Heart right ventricle (tissue), 16 donors: ENCODE measurements at regions not wholly inside any gene's neighbourhood (a gene's known extent, or its start where the extent isn't known, plus 50 kb on each side); places are given as distances from the start of the nearest gene placed in this dataset.

Source experiments
- ATAC-seq, 8 donors: fragments of 200-7000 bp; cut with Tn5 transposase; one replicate each; pipeline ENCODE4 v1.9.1; 2020; ENCODE audit warnings: mild to moderate bottlenecking in 8 of 8, moderate library complexity in 8 of 8, moderate number of reproducible peaks in 1 of 8
- DNase-seq, 2 donors: peaks; one replicate each; pipeline ENCODE4 v3.0.0-alpha.2; 2020
- H3K27ac ChIP-seq, 10 donors: fragments of 200-600 bp; sonication (generic) in 2 of 10; one replicate each; pipeline versions ENCODE4 v1.5.0 to v1.8.0; 2020 to 2022; ENCODE audit warnings: mild to moderate bottlenecking in 3 of 10
- H3K27me3 ChIP-seq, 7 donors: fragments of 200-600 bp; one replicate each; pipeline ENCODE4 v1.8.0; 2021 to 2022; ENCODE audit warnings: mild to moderate bottlenecking in 2 of 7
- H3K36me3 ChIP-seq, 9 donors: fragments of 200-600 bp; sonication (generic) in 1 of 9; one replicate each; pipeline versions ENCODE4 v1.5.0 to v1.8.0; 2020 to 2022; ENCODE audit warnings: mild to moderate bottlenecking in 2 of 9
- H3K4me1 ChIP-seq, 9 donors: fragments of 200-600 bp; sonication (generic) in 1 of 9; one replicate each; pipeline versions ENCODE4 v1.5.0 to v1.8.0; 2020 to 2022; ENCODE audit warnings: mild to moderate bottlenecking in 4 of 9
- H3K4me3 ChIP-seq, 10 donors: fragments of 200-600 bp; sonication (generic) in 2 of 10; one replicate each; pipeline versions ENCODE4 v1.5.0 to v1.8.0; 2020 to 2022; ENCODE audit warnings: mild to moderate bottlenecking in 7 of 10, moderate library complexity in 2 of 10
- H3K9me3 ChIP-seq, 11 donors: fragments of 200-600 bp in 10 of 11; sonication (generic) in 2 of 11; one replicate each; pipeline versions ENCODE4 v1.5.0 to v1.8.0; 2013 to 2022; ENCODE audit warnings: mild to moderate bottlenecking in 2 of 11, control low read depth in 1 of 11, moderate library complexity in 1 of 11
- CTCF ChIP-seq, 9 donors: fragments of 200-600 bp; sonication (generic) in 2 of 9; IDR thresholded peaks; one replicate each; pipeline versions ENCODE4 v1.5.0 to v1.8.0; 2021 to 2022; ENCODE audit warnings: antibody characterized with exemption in 9 of 9, mild to moderate bottlenecking in 5 of 9, moderate library complexity in 1 of 9
- WGBS, 2 donors: extraction: QIAGEN DNeasy Blood & Tissue Kit; methylation state at CpG; one replicate each; pipeline ENCODE4 v1.1.7; 2013; ENCODE audit warnings: inconsistent platforms in 1 of 2; 5-methylcytosine and 5-hydroxymethylcytosine counted together
- intact Hi-C, 10 donors: fragments of 100-400 bp; cut with DNase I; formaldehyde crosslinking; loops; one replicate each; pipeline versions ENCODE4 v1.11.1 to v1.14.2; 2022
- donor health status: Arrhythmogenic right ventricular cardiomyopathy.
- donor health status: ischemic (EF 13 %, LVEDD 7.1; RV severe dilation, severe dysfunction).
- donor health status: healthy with polysubstance abuse.
- donor health status: DM: no; HTN: yes; CAD: no.
- donor health status: DM: no; HTN: no; CAD: no.
- donor health status: ischemic (EF 25% LVEDD 6.9; RV normal size, moderate dysfunction).
- donor health status: ischemic (EF 25% LVEDD 5.7; RV mildly dilated, moderate dysfunction).
- donor health status: healthy.
- donor health status: DM: yes; HTN: yes; CAD: no.
- donor health status: Ischemic cardiomyopathy.
- donor health status: ischemic (EF 35%, LVEDD 5.7; RV mildly dilated, moderate dysfunction).
- donor health status: nonischemic (EF 11% LVEDD 7.7; RV severe dilation, severe dysfunction).
- donor health status: DM: yes; HTN: yes; CAD: no.
- donor health status: PGD.
- donor health status: ischemic (EF 29% LVEDD 5.4; RV normal size, mild dysfunction).
- donor health status: nonischemic (EF 23%, LVEDD 6.1; RV moderate dilation, normal function).

GRCh38 chr1:60386249-60386648 is 312.7 kb upstream of the C1orf87 start:
- DNase-seq: no peak
- WGBS, 2 donors: 65 to 69% methylated on average over 3 of the region's 3 CpGs
- no peak for ATAC-seq
- H3K9me3 ChIP-seq: peaks cover 0 to 10% (median 0%) of the 10 kb centered on the region in 11 donors
- intact Hi-C loops: no loop called here
- no peaks in the 10 kb centered on the region for H3K36me3 ChIP-seq
- no peak for TF ChIP-seq CTCF (IDR thresholded peaks at IDR 0.05)
- no peak overlapping the region for H3K27ac ChIP-seq
- H3K27me3 ChIP-seq: no peaks in the 10 kb centered on the region
- no peak overlapping the region for H3K4me3 ChIP-seq
- peaks cover 0 to 11% (median 0%) of the 10 kb centered on the region in 9 donors for H3K4me1 ChIP-seq

GRCh38 chr1:60376196-60376595 is 302.6 kb upstream of the C1orf87 start:
- Histone ChIP-seq H3K36me3 (no peaks in the 10 kb centered on the region), H3K9me3 (peaks cover 0 to 14% (median 0%) of the 10 kb centered on the region in 11 donors), H3K27ac (no peak overlapping the region), H3K4me1 (no peaks in the 10 kb centered on the region), H3K4me3 (no peak overlapping the region), H3K27me3 (peaks cover 0 to 7% (median 0%) of the 10 kb centered on the region in 7 donors)
- TF ChIP-seq CTCF (IDR thresholded peaks at IDR 0.05): no peak
- DNase-seq (no peak), ATAC-seq (no peak)
- intact Hi-C loops: no loop called here
- WGBS, 2 donors: 95 to 96% methylated on average over 1 of the region's 1 CpG

- H3K4me1 ChIP-seq: no peaks in the 10 kb centered on the region
- TF ChIP-seq CTCF (IDR thresholded peaks at IDR 0.05): no peak
- no peak overlapping the region for H3K27ac ChIP-seq
- no peak for ATAC-seq
- intact Hi-C loops: no loop called here
- H3K27me3 ChIP-seq: peaks cover 0 to 7% (median 0%) of the 10 kb centered on the region in 7 donors
- H3K36me3 ChIP-seq: no peaks in the 10 kb centered on the region
- DNase-seq: no peak
- peaks cover 0 to 13% (median 0%) of the 10 kb centered on the region in 11 donors for H3K9me3 ChIP-seq
- WGBS, 2 donors: 68 to 78% methylated on average over 1 of the region's 1 CpG
- no peak overlapping the region for H3K4me3 ChIP-seq
Observed at GRCh38 chr1:60374537-60374936, 301.0 kb upstream of the C1orf87 start.

GRCh38 chr1:60367532-60367931 is 294.0 kb upstream of the C1orf87 start:
- peaks cover 0 to 5% (median 0%) of the 10 kb centered on the region in 7 donors for H3K27me3 ChIP-seq
- no peak overlapping the region for H3K4me3 ChIP-seq
- H3K27ac ChIP-seq: no peak overlapping the region
- intact Hi-C loops: no loop called here
- ATAC-seq (no peak), DNase-seq (no peak)
- H3K36me3 ChIP-seq: no peaks in the 10 kb centered on the region
- TF ChIP-seq CTCF (IDR thresholded peaks at IDR 0.05): no peak
- H3K4me1 ChIP-seq: no peaks in the 10 kb centered on the region
- 20 to 51% methylated on average over 7 of the region's 7 CpGs for WGBS, 2 donors
- H3K9me3 ChIP-seq: peaks cover 0 to 13% (median 0%) of the 10 kb centered on the region in 11 donors
